IPS DF 6.9 (cell line): ENCODE measurements at regions not wholly inside any gene's neighbourhood (a gene's known extent, or its start where the extent isn't known, plus 50 kb on each side); places are given as distances from the start of the nearest gene placed in this dataset.

Source experiments
- DNase-seq: peaks from one replicate; pipeline ENCODE4 v3.0.0-alpha.2; 2013; ENCODE audit warnings: low read depth, low spot score
- H3K27ac ChIP-seq: one replicate; pipeline ENCODE4 v1.5.1; 2013; ENCODE audit warnings: low read length, control low read depth
- H3K27me3 ChIP-seq: 2 replicates; pipeline ENCODE4 v1.6.1; 2013; ENCODE audit warnings: mild to moderate bottlenecking, low read length; ENCODE audit not compliant: control insufficient read depth, insufficient read depth
- H3K36me3 ChIP-seq: 2 replicates; pipeline ENCODE4 v1.6.1; 2013; ENCODE audit warnings: low read length; ENCODE audit not compliant: control insufficient read depth, insufficient read depth
- H3K4me1 ChIP-seq: 2 replicates; pipeline ENCODE4 v1.6.1; 2013; ENCODE audit warnings: low read length; ENCODE audit not compliant: control insufficient read depth, insufficient read depth
- H3K4me3 ChIP-seq: 2 replicates; pipeline ENCODE4 v1.5.1; 2013; ENCODE audit warnings: mild to moderate bottlenecking, low read length
- H3K9me3 ChIP-seq: 2 replicates; pipeline ENCODE4 v1.6.1; 2013; ENCODE audit warnings: low read length, inconsistent platforms; ENCODE audit not compliant: control insufficient read depth, insufficient read depth
- WGBS: extraction: QIAGEN DNeasy Blood & Tissue Kit; methylation state at CpG from one replicate; pipeline ENCODE4 v1.1.7; 2013; ENCODE audit warnings: mixed read lengths, missing lambda C conversion rate; ENCODE audit not compliant: insufficient read length, insufficient coverage; 5-methylcytosine and 5-hydroxymethylcytosine counted together

DNA sequence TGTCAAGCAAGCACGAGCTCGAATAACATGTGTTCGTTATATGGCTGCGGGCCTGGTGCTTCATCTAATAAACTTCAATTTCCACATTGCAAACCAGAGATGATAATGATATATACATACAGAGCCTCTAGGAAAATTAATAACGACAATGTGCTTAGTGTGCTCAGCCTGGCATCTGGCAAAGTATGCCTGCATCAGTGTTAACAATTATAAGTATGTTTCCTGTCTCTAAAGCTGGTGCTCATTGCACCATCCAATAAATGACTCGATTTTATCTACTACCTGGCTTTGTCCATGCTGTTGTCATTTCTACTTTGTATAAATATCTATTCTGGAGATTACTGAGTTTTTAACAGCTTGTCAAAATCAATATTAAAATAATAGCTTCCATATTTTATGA is 1402.6 kb downstream of the MRPL39 start:
- peaks cover 7% of the 10 kb centered on the region; the same call in 1 of the 2 replicates for H3K9me3 ChIP-seq
- DNase-seq = no peak
- WGBS = no CpG with 5 or more reads among the region's 6 CpGs
- no peaks in the 10 kb centered on the region for H3K4me1 ChIP-seq
- no peaks in the 10 kb centered on the region for H3K27me3 ChIP-seq
- no peak overlapping the region for H3K27ac ChIP-seq
- no peaks in the 10 kb centered on the region for H3K36me3 ChIP-seq
- no peak overlapping the region for H3K4me3 ChIP-seq

DNA sequence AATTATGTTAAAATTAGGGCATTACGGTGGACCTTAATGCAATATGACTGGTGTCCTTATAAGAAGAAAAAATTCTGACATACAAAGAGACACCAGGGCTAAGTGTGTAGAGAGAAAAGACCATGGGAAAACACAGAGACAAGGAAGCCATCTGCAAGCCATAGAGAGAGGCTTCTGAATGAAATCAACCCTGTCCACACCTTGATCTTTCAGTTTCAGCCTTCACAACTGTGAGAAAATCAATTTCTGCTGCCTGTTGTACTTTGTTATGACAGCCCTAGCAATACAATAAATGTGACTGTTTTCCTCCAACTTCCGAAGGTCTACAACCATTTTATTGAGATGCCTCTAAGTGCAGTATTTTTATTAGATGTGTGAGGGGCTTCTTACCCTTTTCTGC is 1407.2 kb downstream of the MRPL39 start:
- no CpG with 5 or more reads among the region's 2 CpGs for WGBS
- Histone ChIP-seq H3K4me1 (no peaks in the 10 kb centered on the region), H3K9me3 (peaks cover 1% of the 10 kb centered on the region; the same call in 1 of the 2 replicates), H3K27ac (no peak overlapping the region), H3K27me3 (no peaks in the 10 kb centered on the region), H3K4me3 (no peak overlapping the region), H3K36me3 (no peaks in the 10 kb centered on the region)
- DNase-seq = no peak

DNA sequence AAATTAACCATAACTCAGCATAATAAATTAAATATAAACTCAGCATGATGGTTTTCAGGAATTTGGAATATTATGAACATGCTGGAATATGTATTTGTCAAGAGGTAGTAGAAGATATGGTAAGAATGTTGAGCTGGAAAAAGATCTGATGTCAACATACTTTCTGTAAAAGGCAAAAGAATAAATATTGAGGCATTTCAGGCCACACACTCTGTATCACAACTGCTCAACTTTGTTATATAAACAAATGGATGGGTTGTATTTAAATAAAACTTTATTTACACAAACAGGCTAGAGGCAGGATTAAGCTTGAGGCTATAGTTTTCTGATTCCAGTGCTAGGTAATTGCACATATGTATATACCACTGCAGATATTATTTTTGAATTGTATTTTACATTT is 1409.4 kb downstream of the MRPL39 start:
- Histone ChIP-seq H3K36me3 (no peaks in the 10 kb centered on the region), H3K27ac (no peak overlapping the region), H3K4me3 (no peak overlapping the region), H3K9me3 (peaks cover 1% of the 10 kb centered on the region; the same call in 1 of the 2 replicates), H3K4me1 (no peaks in the 10 kb centered on the region), H3K27me3 (no peaks in the 10 kb centered on the region)
- DNase-seq = no peak

DNA sequence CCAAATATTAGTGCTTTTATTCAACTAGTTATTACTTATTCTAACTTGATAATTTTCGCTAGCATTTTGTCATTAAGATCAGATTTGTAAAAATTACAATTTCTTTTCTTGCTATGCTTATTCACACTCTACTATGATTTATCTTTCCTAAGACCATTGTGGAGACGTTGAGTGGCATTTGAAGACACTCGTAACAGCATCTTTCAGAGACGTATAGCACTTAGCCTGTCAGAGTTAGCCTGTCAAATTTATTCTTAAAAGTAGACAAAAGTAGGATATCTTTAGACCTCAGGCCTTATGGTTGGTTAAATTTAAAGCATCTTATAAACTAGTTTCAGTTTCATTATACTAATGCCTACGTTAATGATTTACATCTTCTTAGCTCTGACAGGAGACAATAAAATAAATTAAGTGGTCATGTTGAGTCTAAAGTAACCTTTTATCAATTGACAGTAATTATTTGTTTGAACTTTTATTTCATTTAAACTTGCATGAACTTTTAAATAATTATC is 1410.1 kb downstream of the MRPL39 start:
- Histone ChIP-seq H3K27me3 (no peaks in the 10 kb centered on the region), H3K4me1 (no peaks in the 10 kb centered on the region), H3K36me3 (no peaks in the 10 kb centered on the region), H3K27ac (no peak overlapping the region), H3K4me3 (no peak overlapping the region), H3K9me3 (peaks cover 1% of the 10 kb centered on the region; the same call in 1 of the 2 replicates)
- no CpG with 5 or more reads among the region's 5 CpGs for WGBS
- no peak for DNase-seq

DNA sequence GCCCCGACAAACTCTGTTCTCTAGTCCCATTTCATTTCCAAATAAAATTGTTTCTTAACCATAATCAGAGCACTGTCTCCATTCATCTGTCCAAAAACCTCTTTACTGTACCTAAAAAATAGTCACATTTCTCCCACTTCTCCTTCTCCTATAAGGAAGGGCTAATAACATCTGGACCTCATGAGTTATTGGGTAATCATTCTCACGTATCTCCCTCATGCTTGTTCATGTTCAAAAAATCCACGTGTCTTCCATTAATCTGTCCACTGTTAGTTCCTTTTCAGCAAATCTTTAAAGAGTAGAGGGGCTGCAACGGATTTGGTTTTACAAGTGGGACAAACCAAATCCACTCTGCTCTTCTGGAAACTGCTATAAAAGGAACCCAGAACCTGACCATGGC is 1418.8 kb downstream of the MRPL39 start:
- no peaks in the 10 kb centered on the region for H3K4me1 ChIP-seq
- H3K27me3 ChIP-seq = no peaks in the 10 kb centered on the region
- no peak for DNase-seq
- no CpG with 5 or more reads among the region's 4 CpGs for WGBS
- peaks cover 4% of the 10 kb centered on the region; the same call in 1 of the 2 replicates for H3K9me3 ChIP-seq
- no peaks in the 10 kb centered on the region for H3K36me3 ChIP-seq
- no peak overlapping the region for H3K27ac ChIP-seq
- no peak overlapping the region for H3K4me3 ChIP-seq

DNA sequence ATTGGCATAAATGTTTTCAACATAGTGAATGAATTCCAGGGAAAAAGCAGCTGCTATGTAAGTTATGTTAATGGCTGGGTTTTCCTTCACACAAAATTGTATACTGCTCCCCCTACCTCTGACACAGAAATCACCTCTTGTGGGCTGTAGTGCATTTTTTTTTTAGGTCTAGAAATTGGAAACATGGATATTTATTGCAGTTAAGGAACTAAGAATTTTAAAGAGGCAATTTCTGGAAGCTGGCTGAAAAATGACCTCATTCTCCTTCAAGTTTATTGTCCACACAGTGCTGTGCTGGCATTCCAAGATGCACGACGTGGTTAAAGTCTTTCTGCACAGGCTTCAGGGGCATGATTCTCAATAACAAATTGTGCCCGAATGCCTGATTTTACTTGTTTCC is 1424.2 kb downstream of the MRPL39 start:
- Histone ChIP-seq H3K27me3 (no peaks in the 10 kb centered on the region), H3K9me3 (peaks cover 5% of the 10 kb centered on the region; the same call in 1 of the 2 replicates), H3K4me1 (no peaks in the 10 kb centered on the region), H3K4me3 (no peak overlapping the region), H3K27ac (no peak overlapping the region), H3K36me3 (no peaks in the 10 kb centered on the region)
- WGBS = no CpG with 5 or more reads among the region's 3 CpGs
- no peak for DNase-seq

DNA sequence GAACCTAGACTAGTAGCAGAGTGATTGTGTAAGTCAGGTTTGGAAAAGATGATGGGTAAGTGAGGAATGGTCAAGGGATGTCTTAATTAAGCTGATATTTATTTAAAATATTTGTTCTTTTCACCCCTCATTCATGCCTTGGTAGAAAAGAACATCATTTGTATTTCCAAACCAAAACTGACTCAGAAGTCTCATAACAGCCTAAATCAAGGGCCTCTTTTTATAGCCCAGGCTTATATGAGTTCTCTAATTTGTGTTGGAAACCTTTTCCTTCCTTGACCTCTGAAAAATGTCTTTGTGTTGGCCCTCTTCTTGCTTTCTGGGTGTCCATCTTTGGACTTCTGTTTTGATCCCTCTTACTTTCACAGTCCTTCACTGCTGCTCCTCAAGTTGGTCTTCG is 1428.2 kb downstream of the MRPL39 start:
- peaks cover 4% of the 10 kb centered on the region; the same call in 1 of the 2 replicates for H3K9me3 ChIP-seq
- H3K27me3 ChIP-seq = no peaks in the 10 kb centered on the region
- DNase-seq = no peak
- no peaks in the 10 kb centered on the region for H3K36me3 ChIP-seq
- WGBS = no CpG with 5 or more reads among the region's 1 CpG
- no peaks in the 10 kb centered on the region for H3K4me1 ChIP-seq
- H3K4me3 ChIP-seq = no peak overlapping the region
- no peak overlapping the region for H3K27ac ChIP-seq

DNA sequence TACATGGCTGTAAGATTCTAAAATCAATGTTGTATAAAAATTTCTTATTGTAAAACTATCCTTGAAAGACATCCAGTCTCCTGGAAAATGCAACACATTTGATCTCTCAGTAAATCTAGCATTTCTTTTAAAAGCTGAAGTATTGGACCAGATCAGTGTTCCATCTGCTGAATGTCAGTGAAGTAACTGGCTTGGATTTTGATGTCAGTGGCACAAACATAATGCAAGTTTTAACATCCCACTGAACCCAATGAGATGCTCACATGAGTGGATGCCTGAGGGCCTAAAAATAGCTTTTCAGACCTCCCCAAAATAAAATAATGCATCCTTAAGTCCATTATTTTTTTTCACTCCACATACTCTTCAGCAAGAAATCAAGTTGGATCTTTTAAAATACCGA is 1432.2 kb downstream of the MRPL39 start:
- H3K4me3 ChIP-seq = no peak overlapping the region
- no peaks in the 10 kb centered on the region for H3K4me1 ChIP-seq
- H3K36me3 ChIP-seq = no peaks in the 10 kb centered on the region
- H3K27me3 ChIP-seq = no peaks in the 10 kb centered on the region
- H3K27ac ChIP-seq = no peak overlapping the region
- DNase-seq = no peak
- WGBS = no CpG with 5 or more reads among the region's 1 CpG
- H3K9me3 ChIP-seq = peaks cover 4% of the 10 kb centered on the region; the same call in 1 of the 2 replicates

DNA sequence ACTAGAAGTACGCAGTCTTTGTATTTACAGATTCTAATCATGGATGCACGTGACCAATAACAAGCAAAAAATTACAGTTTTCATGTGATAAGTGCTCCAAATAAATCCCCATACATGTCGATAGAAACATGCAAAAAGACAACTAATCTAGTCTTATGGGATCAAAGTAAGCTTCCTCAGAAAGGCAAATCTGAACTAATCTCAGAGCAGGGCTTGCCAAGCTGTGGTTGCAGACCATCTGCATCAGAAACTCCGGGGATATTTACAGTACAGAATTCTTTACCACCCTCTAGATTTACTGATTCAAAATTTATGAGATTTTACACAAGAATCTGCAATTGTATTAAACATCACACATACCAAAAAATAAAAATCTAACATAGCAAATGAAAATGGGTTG is 1435.5 kb downstream of the MRPL39 start:
- no peak for DNase-seq
- WGBS = no CpG with 5 or more reads among the region's 4 CpGs
- H3K4me3 ChIP-seq = no peak overlapping the region

DNA sequence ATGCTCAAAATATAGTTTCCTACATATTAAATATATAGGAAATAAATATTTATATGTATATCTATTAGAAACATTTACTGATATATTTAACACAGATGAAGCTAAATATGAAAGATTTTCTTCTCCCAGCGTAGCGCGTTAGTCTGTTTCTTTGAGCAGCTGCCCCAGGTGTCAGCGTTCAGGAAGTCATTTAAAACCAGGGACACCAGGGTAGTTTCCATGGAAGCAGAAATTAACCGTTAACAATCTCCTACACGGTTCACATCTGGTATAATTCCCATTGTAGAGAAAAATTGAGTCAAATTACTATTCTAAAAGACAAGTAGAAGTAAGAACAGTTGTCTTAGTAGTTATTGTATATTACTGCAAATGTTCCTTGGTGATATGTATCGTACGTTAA is 1443.7 kb downstream of the MRPL39 start:
- peaks cover 2% of the 10 kb centered on the region for H3K9me3 ChIP-seq
- no CpG with 5 or more reads among the region's 8 CpGs for WGBS

More for the DNA sequence above, 1435.5 kb downstream of the MRPL39 start:
- Histone ChIP-seq H3K27ac (no peak overlapping the region), H3K36me3 (no peaks in the 10 kb centered on the region), H3K9me3 (peaks cover 4% of the 10 kb centered on the region), H3K27me3 (no peaks in the 10 kb centered on the region), H3K4me1 (no peaks in the 10 kb centered on the region)

DNA sequence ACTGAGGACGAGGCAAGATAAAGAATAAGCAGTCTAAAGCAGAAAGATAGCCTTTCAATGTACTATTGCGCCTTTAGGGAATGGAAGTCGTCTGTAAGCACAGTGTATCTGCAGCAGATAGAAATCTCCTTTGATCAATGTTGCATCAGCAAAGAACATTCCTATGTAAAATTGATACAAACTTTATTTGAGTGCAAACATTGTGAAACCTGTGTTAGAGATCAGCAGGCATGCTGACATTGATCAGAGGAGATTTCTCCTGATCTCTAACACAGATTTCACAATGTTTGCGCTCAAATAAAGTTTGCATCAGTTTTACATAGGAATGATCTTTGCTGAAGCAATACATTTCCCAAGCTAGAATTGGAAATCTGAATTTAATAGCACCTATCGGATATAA is 1446.8 kb downstream of the MRPL39 start:
- H3K9me3 ChIP-seq = peaks cover 3% of the 10 kb centered on the region
- H3K4me1 ChIP-seq = no peaks in the 10 kb centered on the region
- DNase-seq = no peak
- H3K27ac ChIP-seq = no peak overlapping the region
- H3K27me3 ChIP-seq = no peaks in the 10 kb centered on the region
- H3K36me3 ChIP-seq = no peaks in the 10 kb centered on the region
- no CpG with 5 or more reads among the region's 5 CpGs for WGBS
- H3K4me3 ChIP-seq = no peak overlapping the region

More for the DNA sequence above, 1443.7 kb downstream of the MRPL39 start:
- no peak for DNase-seq
- H3K27ac ChIP-seq = no peak overlapping the region
- no peak overlapping the region for H3K4me3 ChIP-seq
- H3K4me1 ChIP-seq = no peaks in the 10 kb centered on the region
- no peaks in the 10 kb centered on the region for H3K27me3 ChIP-seq
- H3K36me3 ChIP-seq = no peaks in the 10 kb centered on the region
